ENCODE measurements at regions not wholly inside any gene's neighbourhood (a gene's known extent, or its start where the extent isn't known, plus 50 kb on each side); places are given as distances from the start of the nearest gene placed in this dataset.

DNA sequence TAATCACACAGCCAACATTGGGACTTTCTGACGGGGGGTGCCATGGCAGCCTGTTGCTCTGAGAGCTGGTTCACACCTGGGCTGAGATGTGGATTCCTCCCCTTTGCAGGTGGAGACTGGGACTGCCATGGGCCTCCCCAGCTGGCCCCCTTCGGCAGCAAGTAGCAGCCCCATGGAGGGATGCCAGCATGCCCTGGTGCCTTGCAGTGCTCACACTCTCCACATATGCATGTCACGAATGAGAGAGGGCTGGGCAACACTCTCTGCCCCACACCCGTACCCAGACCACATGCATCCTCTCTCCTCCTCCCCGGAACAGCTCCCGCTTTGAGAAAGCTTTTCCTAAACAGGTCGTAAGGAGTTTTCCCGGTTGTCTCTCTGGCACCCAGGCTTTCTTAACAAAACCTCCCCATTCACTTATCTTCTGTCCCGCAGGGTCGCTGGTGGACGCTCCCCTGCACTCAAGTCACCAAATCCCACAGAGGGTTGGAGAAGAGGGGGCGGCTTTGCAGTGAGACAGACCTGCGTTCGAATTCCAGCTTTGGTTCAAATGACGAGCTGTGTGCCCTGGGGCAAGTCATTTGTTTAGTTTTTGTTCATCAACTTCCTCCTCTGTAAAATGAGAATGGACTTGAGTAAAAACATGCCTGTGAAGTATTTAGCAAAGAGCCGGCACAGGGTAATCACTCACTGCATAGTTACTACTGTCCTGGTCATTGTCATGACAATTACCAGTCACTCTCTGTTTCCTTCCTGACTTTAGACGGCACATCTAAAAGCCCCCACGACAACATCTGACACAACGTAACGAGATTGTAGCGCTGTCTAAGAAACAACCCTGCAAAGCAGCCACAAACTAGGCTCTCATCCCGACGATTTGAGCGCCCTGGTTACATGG lies 231.3 kb upstream of the B3GAT1 start:
- DNase-seq (ENCODE audit: low read depth): no peak

DNA sequence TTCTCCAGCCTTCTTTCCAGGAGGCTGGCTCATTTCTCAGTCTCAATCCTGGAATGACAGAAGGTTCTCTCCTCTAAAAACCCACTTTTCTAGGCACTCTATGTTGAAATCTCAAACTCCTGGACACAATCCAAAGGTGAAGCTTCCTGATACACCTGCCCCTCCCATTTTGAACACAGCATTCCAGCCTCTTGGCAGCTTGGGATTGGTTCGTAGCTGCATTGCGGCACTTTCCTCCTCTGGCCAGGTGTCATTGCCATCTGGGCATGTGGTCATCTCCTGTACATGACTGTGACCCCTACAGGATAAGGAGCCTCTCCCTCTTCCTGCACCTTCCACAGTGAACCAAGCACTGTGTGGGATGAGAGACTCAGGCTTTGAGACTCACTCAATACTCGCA lies 230.2 kb upstream of the B3GAT1 start:
- no peak for DNase-seq (ENCODE audit: low read depth)

DNA sequence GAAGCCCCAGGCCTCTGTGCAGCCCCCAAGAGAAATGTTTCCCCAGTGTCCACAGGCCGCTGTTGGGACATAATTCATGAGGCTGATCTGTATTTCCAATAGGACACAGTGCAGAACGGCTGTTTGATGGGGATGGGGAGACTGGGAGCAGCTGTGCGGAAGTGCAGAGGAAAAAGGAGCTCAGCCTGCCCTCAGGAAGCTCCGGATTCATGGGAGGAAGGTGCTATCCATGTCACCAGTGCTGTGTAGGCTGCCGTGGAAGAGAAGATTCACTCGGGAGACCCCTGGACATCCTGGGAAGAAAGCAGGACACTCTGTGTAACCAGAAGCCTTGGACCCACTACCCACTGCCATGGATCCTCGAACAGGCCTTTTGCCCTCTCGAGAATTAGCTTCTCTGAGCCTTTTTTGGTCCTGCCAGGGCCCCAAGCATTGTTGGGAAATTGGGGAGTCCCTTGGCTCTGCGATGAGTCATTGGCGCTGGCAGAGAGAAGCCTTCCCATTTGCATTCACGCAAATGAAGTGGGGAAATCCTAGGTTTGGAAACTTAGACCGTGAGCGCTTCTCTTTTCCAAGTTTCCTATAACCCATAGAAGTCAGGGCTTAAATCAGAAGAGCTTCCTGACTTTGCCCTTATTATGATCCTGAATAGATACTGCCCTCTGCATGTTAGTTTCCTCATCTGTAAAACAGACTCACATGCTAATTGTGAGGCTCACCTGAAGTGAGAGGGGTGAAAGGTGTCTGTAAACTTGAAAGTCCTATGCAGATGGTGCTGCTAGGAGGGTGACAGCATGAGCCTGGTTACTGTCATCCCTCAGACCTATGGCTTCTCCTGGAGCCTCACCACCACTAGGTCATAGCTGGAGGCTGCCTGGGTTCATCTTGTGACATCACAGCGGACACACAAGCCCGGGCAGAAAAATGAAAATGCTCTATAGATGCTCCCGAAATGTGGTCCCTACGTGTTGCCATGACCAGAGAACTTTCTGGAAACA lies 229.2 kb upstream of the B3GAT1 start:
- DNase-seq (ENCODE audit: low read depth): no peak

DNA sequence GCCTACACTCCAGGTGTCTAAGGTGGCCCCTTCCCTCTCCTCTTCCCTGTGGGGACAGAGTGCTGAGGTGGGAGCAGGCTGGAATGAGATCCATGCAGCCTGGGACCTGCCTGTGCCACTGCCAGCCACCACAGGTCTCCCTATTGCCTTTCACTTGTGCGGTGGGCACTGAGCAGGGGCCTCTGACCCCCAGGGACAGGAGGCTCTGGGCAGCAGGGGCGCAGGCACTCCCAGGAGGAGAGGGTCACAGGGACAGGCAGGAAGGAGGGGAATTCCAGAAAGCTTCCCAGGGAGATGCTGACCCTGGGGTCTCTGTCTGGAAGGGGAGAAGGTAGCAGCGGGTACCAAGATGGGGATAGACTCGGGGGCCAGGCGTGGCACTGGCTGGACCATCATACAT lies 228.5 kb upstream of the B3GAT1 start:
- no peak for DNase-seq (ENCODE audit: low read depth)

DNA sequence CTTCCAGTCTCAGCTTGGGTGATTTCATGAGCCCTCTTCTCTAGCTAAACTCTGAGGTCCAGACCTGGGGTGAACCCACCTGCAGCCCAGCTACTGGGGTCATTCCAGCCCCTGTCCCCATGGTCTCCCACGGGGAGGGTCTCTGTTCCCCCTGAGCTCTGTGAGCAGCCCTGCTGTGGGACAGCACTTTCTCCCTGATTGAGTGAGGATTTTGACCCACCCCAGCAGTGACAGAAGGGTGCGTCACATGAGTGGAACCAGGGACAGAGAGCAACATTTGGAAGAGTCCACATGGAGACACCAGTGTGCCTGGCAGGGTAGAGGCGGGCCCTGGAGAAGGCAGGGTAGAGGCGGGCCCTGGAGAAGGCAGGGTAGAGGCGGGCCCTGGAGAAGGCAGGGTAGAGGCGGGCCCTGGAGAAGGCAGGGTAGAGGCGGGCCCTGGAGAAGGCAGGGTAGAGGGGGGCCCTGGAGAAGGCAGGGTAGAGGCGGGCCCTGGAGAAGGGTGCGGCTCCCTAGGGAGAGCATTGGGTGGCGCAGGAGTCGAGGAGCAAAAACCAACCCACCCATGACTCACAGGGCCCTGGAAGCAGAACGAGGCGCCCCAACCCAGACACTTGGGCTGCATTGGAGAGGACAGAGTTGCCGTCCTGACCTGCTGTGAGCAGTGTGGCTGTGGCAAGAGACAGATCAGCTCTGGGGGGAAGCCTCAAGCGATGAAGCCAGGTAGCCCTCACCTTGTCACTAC lies 227.7 kb upstream of the B3GAT1 start:
- DNase-seq (ENCODE audit: low read depth): no peak

DNA sequence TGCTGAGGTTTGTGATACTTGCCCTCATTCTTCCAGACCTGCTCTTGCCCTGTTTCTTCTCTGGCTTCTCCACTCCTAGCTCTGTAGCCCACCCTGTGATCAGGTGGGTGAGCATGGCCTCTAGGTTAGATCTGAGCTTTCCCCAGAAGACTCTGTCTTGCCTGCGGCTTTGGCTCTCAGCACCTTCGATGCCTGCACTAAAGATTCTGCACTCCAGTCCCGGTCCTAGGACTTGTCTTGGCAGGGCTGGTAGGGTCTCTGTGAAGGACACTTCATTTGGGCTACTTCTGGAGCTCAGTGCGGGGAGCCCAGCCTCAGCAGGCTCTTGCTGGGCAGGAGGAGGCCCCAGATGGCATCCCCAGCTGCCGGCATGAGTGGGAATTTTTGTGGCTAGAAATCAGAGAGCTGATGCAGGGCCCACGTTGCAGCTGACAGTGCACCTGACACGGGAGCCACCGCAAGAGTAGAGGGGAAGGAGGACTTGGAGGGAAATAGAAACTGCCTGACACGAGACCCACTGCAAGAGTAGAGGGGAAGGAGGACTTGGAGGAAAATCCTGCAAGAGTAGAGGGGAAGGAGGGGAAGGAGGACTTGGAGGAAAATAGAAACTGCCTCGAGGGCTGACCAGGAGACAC lies 226.9 kb upstream of the B3GAT1 start:
- no peak for DNase-seq (ENCODE audit: low read depth)

DNA sequence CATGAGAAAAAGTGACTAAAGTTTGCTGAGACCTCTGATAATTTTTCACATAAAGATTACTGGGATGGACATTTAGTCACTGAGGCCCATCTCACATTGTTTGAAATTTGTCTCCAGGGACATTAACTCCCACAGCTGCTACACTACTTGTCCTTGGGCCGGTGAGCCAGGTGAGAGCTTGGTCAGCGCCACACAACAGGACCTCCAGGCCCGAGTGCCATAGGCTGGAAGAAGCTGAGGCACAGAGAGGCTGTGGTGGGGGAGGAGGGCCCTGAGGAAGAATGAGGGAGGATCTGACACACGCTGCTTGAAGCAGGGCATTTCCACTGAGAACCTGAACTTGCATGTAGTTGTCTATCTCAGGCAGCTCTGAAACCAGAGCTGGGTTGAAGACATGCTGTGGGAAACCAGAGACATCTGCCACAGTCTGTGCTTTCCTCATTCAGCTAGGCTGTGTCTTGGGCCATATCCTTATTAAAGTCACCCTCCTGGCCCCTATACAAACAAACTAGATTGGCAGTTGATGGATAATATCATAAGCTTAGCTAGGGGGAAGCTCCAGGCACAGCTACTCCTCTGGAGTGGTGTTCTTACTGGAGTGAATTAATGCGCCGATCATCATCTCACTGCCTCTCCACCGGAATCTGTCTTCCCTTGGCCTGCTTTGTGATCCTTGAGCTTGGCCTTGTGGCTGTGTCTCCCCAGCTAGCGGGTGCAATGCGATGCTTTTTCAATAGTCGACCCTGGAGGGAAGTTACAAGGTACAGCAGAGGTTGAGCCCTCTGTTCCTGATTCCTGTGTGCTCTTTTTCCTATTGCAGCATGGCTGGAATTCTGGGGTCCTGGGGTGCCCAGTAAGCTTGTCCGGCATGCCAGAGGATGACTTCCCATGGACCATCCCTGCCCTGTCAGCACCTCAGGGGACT lies 225.3 kb upstream of the B3GAT1 start:
- no peak for DNase-seq (ENCODE audit: low read depth)

DNA sequence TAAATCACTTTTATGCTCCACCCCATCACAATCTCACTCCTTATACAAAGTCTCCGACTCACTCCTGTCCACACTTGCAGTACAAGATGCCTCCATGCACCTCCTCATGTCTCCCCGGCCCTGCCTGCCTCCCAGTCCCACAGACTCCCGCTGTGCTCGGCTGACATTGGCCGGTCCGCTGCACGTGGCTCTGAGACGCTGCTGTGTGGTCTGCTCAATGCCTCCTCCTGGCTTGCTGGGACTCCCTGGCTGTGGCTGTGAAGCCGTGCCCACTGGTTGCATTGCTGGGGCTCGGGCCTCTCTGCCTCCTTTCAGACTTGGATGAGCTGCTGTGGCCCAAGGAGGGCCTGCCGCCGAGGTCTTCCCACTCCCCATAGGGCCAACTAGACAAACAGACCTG lies 224.0 kb upstream of the B3GAT1 start:
- DNase-seq (ENCODE audit: low read depth): no peak

DNA sequence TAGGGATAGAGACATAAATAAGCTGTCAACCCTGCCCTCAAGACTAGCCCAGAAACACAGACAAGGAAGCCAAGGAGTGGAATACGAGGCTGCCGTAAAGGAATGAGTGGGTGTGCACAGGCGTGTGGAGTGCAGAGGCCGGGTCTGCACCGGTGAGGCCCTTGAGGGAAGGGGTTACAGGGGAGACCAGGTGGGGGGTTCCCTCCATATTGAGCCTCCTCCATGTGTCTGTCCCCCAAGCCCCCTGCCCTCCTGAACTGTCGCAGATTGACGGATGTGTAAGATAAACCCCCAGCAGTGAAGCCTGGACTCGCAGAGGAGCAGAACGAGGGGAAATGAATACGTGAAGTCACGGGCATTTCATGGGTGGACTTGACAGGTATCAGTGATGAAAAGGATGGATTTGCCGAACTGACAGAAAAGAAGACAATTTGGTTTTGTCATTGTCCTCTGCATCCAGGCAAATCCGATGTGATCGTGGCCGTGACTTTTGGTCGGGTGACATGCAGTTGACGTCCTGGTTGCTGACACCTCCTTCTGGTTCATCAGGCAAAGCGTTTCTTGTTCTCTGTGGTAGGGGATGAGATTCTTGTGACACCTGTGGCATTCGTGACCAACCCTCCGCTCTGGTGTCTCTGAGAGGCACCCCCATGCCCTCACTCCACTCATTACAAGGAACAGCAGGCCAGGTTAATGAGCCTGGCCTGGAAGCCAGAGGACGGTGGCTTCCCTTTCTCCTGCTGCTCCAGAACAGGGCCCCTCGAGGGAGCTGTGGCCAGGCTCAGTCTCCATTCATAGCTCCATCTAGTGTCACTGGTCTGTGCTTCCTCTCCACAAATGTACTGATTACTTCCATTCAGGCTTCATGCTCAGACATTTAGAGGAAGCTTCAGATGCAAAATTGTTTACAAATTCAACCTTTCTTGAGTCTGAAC lies 223.1 kb upstream of the B3GAT1 start:
- no peak for DNase-seq (ENCODE audit: low read depth)

DNA sequence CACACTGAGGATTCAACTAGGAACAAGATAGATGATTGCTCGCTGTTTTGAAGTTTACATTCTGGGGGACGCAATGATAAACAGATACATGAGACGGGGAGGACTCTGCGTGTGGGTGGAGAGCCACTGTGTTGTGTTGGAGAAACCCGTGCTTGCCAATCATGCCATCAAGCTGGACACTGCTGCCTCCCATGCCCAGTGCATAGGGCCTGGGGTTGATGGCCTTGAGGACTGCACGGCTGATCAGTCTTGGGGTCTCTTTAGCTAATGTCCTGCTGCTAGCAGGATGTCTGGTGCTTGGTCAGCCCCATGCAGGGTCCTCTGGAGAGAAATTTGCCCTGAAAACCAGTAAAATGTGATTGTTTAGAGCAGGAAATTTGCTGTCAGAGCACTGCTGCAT lies 221.2 kb upstream of the B3GAT1 start:
- DNase-seq (ENCODE audit: low read depth): no peak

DNA sequence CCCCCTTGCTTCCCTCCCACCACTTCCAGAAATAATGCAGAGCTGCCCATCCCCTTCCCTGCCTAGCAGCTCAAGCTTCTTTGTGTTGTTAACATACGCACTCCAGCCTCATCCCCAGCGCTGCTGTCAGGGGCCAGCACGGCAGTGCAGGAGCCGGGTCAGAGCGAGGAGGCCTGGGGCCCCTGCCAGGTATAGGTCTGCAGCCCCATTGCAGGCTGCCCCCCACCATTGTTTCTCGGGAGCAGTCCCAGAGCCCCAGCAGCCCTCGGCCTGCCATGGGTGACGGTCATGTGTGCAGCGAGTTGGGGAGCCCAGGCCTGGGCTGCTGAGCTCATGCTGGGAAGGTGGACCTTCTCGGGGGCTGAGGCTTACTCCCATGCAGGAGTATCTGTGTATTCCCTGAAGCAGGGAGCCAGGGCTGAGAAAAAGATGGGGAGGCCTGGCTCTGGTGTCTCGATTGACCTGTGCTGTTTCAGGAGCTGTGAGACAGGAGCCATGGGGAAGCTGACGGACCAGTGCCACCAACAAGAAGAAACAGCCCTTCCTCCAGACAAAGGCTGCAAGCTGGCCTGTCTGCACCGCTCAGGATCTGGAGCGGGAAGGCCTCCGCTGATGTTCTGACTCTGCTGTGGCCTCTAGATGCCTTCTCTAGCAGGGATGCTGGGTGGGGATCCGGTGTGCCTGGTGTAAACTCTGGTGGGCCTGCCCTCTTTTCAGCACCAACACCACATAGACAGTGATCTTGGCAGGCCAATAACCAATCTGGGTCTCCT lies 220.5 kb upstream of the B3GAT1 start:
- no peak for DNase-seq (ENCODE audit: low read depth)

DNA sequence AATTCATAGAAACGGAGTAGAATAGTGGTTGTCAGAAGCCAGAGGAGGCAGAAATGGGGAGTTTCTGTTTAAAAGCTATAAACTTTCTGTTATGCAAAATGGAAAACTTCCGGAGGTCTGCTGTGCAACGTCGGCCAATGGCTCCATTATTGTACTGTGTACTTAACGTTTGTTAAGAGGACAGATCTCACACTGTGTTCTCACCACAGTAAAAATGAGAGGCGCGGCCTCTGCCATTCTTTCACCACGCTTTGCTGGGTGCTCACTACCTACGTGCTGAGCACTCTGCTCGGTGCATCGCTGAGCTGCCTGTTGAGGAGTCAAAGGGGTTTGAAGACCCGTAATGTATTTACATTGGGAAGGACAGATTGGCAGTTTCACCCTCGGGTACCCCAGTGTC lies 218.8 kb upstream of the B3GAT1 start:
- no peak for DNase-seq (ENCODE audit: low read depth)

DNA sequence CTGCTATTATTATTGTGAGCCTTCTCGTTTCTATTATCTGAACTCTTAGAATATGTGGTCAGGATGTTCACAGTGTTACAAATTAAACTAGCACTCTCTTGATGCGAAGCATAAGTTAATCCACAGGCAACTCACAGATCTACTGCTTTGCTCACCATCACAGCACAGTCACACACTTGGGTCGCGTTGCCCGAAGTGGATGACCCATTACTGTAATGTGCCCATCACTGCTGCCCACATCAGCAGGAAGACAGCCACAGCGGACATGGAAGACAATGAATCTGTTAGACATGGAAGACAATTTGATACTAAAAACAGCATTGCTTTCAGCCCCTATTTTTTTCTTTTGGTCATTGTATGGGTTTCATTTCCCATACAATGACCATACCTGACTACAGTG lies 216.4 kb upstream of the B3GAT1 start:
- no peak for DNase-seq (ENCODE audit: low read depth)

DNA sequence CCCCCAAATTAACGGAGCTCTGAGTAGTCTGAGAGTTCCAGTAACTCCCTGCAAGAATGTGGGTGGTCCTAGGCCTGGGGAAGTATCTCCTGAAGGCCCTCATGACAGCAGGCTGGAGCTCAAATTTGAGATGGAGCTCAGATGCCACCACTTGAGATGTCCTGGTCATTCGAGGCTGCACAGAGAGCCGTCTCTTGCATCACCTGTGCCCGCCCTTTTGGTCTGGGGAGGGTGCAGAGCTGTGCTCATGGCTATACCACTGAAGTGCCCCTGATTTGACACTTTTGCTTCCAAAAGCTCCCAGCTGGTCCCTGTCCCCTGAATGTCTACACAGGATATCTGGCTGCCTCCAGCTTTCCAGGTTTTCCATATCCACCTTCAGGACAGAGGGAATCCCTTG lies 214.0 kb upstream of the B3GAT1 start:
- DNase-seq (ENCODE audit: low read depth): no peak

DNA sequence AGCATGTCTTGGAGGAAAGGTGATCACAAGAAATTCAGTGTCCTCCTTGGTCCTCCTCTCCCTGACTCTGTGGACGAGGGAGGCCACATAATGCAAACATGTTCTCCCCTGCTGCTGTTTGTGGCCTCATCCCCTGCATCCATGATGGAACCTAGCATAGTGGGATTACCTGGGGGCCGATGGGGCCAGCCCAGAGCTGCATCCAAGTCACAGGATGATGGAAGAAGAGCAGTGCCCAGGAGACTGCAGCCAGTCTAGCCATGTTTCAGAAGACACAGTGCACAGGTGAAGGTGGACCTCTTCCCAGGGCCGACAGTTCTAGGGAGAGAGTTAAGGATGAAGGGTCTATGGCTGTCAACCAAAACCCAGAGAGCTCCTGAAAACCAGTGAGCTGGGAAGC lies 213.6 kb upstream of the B3GAT1 start:
- no peak for DNase-seq (ENCODE audit: low read depth)

DNA sequence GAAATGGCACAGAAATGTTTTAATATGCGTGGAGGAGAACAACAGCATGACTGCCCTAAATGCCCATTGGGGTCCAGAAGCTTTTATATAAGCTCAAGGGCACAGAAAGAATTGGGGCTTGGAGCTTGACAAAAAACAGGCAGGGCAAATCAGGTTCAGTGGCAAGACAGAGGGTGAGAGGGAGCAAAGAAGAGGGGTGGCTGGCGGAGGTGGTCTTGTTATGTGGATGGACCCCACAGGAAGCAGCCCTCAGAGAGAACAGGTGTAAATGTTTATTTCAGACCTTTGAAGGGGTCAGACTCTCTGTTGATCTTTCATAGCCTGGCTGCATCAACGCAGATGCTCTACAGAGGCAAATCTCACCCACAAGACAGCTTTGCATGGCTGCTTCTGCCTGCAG lies 213.1 kb upstream of the B3GAT1 start:
- DNase-seq (ENCODE audit: low read depth): no peak

DNA sequence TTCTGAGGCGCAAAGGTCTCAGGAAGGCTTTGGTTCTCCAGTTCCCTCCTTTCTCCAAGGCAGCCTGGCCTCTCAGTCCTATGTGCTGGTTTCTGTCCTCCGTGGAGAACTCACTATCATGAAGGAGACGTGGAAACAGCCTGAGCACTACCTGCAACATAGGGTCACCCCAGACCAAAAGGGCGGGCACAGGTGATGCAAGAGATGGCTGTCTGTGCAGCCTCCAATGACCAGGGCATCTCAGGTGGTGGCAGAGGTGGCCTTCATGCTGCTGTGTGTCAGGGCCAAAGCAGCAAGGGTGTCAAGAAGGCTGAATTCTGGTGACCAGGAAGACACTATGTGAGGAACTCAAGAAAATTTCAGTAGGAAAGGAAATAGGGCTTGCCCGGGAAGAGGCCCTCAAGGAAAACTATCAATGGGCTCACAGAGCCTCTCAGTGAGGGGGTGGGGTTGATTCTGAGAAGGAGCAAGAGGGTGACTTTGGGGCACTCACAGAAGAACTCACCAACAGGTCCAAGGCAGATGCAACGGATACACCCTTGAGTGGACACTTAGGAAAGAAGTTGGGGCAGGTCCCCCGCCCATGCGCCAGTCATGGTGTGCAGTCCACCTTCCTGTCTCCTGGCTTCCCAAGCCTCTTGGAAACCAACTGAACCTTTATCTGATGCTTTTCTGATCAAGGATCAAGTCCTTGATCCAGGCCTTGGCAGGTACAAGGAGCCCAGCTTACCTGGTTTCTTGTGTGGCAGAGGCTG lies 212.3 kb upstream of the B3GAT1 start:
- no peak for DNase-seq (ENCODE audit: low read depth)

DNA sequence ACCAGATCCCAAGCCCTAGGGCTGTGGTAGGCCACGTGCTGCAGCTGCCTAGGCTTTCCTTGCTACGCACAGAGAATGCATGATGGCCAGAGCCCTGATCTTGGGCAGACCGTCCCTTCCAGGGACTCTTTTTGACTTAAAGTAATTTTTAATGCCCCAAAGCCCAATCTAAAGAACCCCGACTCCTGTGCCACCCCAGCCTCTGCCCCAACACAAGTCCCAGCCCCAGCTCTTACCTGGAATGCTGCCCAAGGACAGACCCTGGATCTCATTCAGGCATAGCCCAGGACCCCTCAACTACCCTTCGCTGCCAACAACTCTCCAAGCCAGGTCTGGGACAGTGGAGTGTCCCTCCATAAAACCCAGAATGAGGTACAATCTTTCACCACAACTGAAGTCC lies 211.7 kb upstream of the B3GAT1 start:
- DNase-seq (ENCODE audit: low read depth): no peak

All from fibroblast of the conjunctiva (primary cell).